ENCODE measurements at regions not wholly inside any gene's neighbourhood (a gene's known extent, or its start where the extent isn't known, plus 50 kb on each side); places are given as distances from the start of the nearest gene placed in this dataset.

GRCh38 chr1:82923931-82924330 lies 1075.0 kb downstream of the TTLL7 start:
- no peak for DNase-seq

- no peak for DNase-seq
Observed at GRCh38 chr1:82921759-82922158, 1077.2 kb downstream of the TTLL7 start.

GRCh38 chr1:82920418-82921248 lies 1078.3 kb downstream of the TTLL7 start:
- DNase-seq = no peak

GRCh38 chr1:82919837-82920236 lies 1079.1 kb downstream of the TTLL7 start:
- no peak for DNase-seq

GRCh38 chr1:82907313-82907712 lies 1091.6 kb downstream of the TTLL7 start:
- DNase-seq = no peak

GRCh38 chr1:82903626-82904025 lies 1095.3 kb downstream of the TTLL7 start:
- no peak for DNase-seq

- no peak for DNase-seq
Observed at GRCh38 chr1:82901561-82901960, 1097.4 kb downstream of the TTLL7 start.

GRCh38 chr1:82901118-82901517 lies 1097.8 kb downstream of the TTLL7 start:
- no peak for DNase-seq

- DNase-seq = no peak
Observed at GRCh38 chr1:82899017-82899416, 1098.3 kb downstream of the ADGRL2 start.

GRCh38 chr1:82897549-82897948 lies 1096.8 kb downstream of the ADGRL2 start:
- no peak for DNase-seq

- no peak for DNase-seq
Observed at GRCh38 chr1:82896036-82896435, 1095.3 kb downstream of the ADGRL2 start.

GRCh38 chr1:82894635-82895034 lies 1093.9 kb downstream of the ADGRL2 start:
- no peak for DNase-seq

GRCh38 chr1:82893712-82894470 lies 1093.2 kb downstream of the ADGRL2 start:
- no peak for DNase-seq

GRCh38 chr1:82880506-82880905 lies 1079.8 kb downstream of the ADGRL2 start:
- no peak for DNase-seq

- no peak for DNase-seq
Observed at GRCh38 chr1:82879701-82880305, 1079.1 kb downstream of the ADGRL2 start.

- DNase-seq = no peak
Observed at GRCh38 chr1:82875170-82875569, 1074.4 kb downstream of the ADGRL2 start.

- no peak for DNase-seq
Observed at GRCh38 chr1:82874041-82874440, 1073.3 kb downstream of the ADGRL2 start.

- no peak for DNase-seq
Observed at GRCh38 chr1:82870332-82870731, 1069.6 kb downstream of the ADGRL2 start.

- no peak for DNase-seq
Observed at GRCh38 chr1:82867781-82868180, 1067.0 kb downstream of the ADGRL2 start.

- DNase-seq = no peak
Observed at GRCh38 chr1:82861749-82862148, 1061.0 kb downstream of the ADGRL2 start.

GRCh38 chr1:82858031-82858430 lies 1057.3 kb downstream of the ADGRL2 start:
- DNase-seq = no peak

GRCh38 chr1:82849460-82849859 lies 1048.7 kb downstream of the ADGRL2 start:
- DNase-seq = no peak

- no peak for DNase-seq
Observed at GRCh38 chr1:82848043-82848442, 1047.3 kb downstream of the ADGRL2 start.

GRCh38 chr1:82845866-82846265 lies 1045.1 kb downstream of the ADGRL2 start:
- DNase-seq = no peak

All from inflammatory macrophage treated with lipopolysaccharide for 4 hours (primary cell).